ENCODE measurements at regions not wholly inside any gene's neighbourhood (a gene's known extent, or its start where the extent isn't known, plus 50 kb on each side); places are given as distances from the start of the nearest gene placed in this dataset.

DNA sequence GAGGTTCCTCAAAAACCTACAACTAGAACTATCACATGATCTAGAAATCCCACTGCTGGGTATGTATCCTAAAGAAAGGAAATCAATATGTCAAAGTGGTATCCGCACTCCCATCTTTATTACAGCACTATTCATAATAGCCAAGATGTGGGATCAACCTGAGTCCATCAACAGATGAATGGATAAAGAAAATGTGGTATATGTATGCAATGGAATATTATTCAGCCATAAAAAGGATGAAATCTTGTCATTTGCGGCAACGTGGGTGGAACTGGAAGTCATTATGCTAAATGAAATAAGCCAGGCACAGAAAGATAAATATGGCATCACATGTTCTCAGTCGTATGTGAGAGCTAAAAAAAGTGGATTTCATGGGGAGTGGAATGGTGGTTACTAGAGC is 77.5 kb upstream of the DIO3 start:
- Histone ChIP-seq H3K36me3 (no peaks in the 10 kb centered on the region), H3K4me3 (no peak overlapping the region), H3K27ac (no peak overlapping the region), H3K4me1 (no peaks in the 10 kb centered on the region), H3K9ac (ENCODE audit: low read depth in 2 of 2, low read length in 2 of 2) (no peak overlapping the region), H3K9me3 (no peaks in the 10 kb centered on the region), H3K27me3 (no peaks in the 10 kb centered on the region)
- no peak for TF ChIP-seq CTCF (IDR thresholded peaks at IDR 0.05)
- intact Hi-C loops (cut with DNase I): no loop called here
- no peak for DNase-seq

DNA sequence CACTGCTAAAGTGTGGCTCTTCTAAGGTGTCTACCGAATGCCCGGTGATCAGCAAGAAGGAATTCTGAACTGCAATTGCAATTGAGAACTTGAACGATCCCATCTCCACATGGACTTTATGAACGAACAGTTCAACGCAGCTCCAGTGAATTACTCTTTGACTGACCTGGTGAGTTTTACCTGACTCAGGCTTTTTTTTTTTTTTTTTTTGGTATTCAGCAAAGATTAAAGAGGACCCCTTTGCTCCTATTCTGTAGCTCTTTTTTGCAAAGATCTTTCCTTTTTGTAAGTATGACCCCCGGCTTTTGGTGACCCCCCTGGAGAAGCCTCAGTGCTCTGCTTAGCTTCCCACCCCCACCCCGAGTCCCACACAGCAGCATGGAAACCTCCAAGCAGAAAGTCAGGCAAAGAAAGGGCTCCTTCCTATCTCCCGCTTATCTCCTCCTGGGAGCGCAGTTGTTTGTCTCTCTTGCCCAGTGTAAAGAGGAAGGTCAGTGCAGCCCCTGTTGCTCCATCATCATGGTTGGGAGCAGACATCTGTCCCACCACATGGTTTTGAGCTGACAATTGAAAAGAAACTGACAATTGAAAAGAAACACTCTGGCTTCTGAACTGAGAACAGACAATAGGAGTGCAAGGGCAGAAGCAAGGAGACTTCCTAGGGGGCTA is 72.1 kb upstream of the DIO3 start:
- no peaks in the 10 kb centered on the region for H3K9me3 ChIP-seq
- H3K27ac ChIP-seq: no peak overlapping the region
- no peak for DNase-seq
- no peaks in the 10 kb centered on the region for H3K36me3 ChIP-seq
- TF ChIP-seq CTCF (IDR thresholded peaks at IDR 0.05): no peak
- H3K27me3 ChIP-seq: no peaks in the 10 kb centered on the region
- no peaks in the 10 kb centered on the region for H3K4me1 ChIP-seq
- H3K4me3 ChIP-seq: no peak overlapping the region
- intact Hi-C loops (cut with DNase I): no loop called here
- no peak overlapping the region for H3K9ac ChIP-seq (ENCODE audit: low read depth in 2 of 2, low read length in 2 of 2)

GRCh38 chr14:101490771-101491170 is 70.5 kb upstream of the DIO3 start:
- H3K4me1 ChIP-seq: no peaks in the 10 kb centered on the region
- TF ChIP-seq CTCF (IDR thresholded peaks at IDR 0.05): no peak
- no peak overlapping the region for H3K27ac ChIP-seq
- H3K27me3 ChIP-seq: no peaks in the 10 kb centered on the region
- H3K4me3 ChIP-seq: no peak overlapping the region
- intact Hi-C loops (cut with DNase I): no loop called here
- H3K9me3 ChIP-seq: no peaks in the 10 kb centered on the region
- DNase-seq: no peak
- H3K9ac ChIP-seq (ENCODE audit: low read depth in 2 of 2, low read length in 2 of 2): no peak overlapping the region
- H3K36me3 ChIP-seq: no peaks in the 10 kb centered on the region

DNA sequence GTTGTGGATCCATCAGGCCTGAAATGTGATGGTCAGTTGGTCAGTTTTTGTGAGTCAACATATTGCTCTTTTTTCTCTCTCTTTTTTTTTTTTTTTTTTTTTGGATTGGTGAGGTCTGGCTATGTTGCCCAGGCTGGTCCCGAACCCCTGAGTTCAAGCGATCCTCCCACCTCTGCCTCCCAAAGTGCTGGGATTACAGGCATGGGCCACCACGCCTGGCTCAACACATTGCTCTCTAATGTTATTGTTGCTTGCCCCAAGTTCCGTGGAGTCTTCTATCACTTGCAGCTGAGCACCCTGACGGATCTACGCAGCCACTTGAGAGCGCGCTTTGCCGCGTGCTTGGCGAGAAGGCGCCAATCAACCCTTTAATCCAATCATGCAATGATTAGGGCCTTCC is 69.5 kb upstream of the DIO3 start:
- no peak overlapping the region for H3K9ac ChIP-seq (ENCODE audit: low read depth in 2 of 2, low read length in 2 of 2)
- H3K27ac ChIP-seq: no peak overlapping the region
- no peaks in the 10 kb centered on the region for H3K36me3 ChIP-seq
- intact Hi-C loops (cut with DNase I): no loop called here
- H3K9me3 ChIP-seq: no peaks in the 10 kb centered on the region
- no peak overlapping the region for H3K4me3 ChIP-seq
- no peak for DNase-seq
- no peaks in the 10 kb centered on the region for H3K27me3 ChIP-seq
- H3K4me1 ChIP-seq: no peaks in the 10 kb centered on the region
- no peak for TF ChIP-seq CTCF (IDR thresholded peaks at IDR 0.05)

GRCh38 chr14:101492716-101493115 is 68.6 kb upstream of the DIO3 start:
- no peaks in the 10 kb centered on the region for H3K36me3 ChIP-seq
- intact Hi-C loops (cut with DNase I): no loop called here
- H3K9ac ChIP-seq (ENCODE audit: low read depth in 2 of 2, low read length in 2 of 2): no peak overlapping the region
- H3K27ac ChIP-seq: no peak overlapping the region
- no peak for DNase-seq
- no peak overlapping the region for H3K4me3 ChIP-seq
- no peaks in the 10 kb centered on the region for H3K4me1 ChIP-seq
- no peak for TF ChIP-seq CTCF (IDR thresholded peaks at IDR 0.05)
- no peaks in the 10 kb centered on the region for H3K27me3 ChIP-seq
- H3K9me3 ChIP-seq: no peaks in the 10 kb centered on the region

Data from colonic mucosa (tissue), 4 donors.